GM21390 (cell line): ENCODE measurements at regions not wholly inside any gene's neighbourhood (a gene's known extent, or its start where the extent isn't known, plus 50 kb on each side); places are given as distances from the start of the nearest gene placed in this dataset.

ENCODE experiments used
- ATAC-seq: cut with Tn5 transposase; IDR thresholded peaks from one replicate; pipeline ENCODE4 v1.9.1; 2021; ENCODE audit not compliant: unreplicated experiment

- ATAC-seq, result no peak
These were observed 408.3 kb upstream of the RGMA start for GRCh38 chr15:93497291-93497690.

- ATAC-seq, result no peak
These were observed 407.9 kb upstream of the RGMA start for GRCh38 chr15:93496888-93497287.

GRCh38 chr15:93495799-93496637 is 407.0 kb upstream of the RGMA start:
- ATAC-seq, result no peak

- ATAC-seq, result no peak
These were observed 404.2 kb upstream of the RGMA start for GRCh38 chr15:93493172-93493571.

GRCh38 chr15:93491291-93491690 is 402.3 kb upstream of the RGMA start:
- ATAC-seq, result no peak

- ATAC-seq, result no peak
These were observed 399.3 kb upstream of the RGMA start for GRCh38 chr15:93488296-93488713.

GRCh38 chr15:93486407-93487117 is 397.6 kb upstream of the RGMA start:
- ATAC-seq, result no peak

GRCh38 chr15:93485438-93486327 is 396.7 kb upstream of the RGMA start:
- no peak for ATAC-seq

- no peak for ATAC-seq
These were observed 394.9 kb upstream of the RGMA start for GRCh38 chr15:93483923-93484322.

- ATAC-seq, result no peak
These were observed 393.7 kb upstream of the RGMA start for GRCh38 chr15:93482731-93483130.

- no peak for ATAC-seq
These were observed 390.7 kb upstream of the RGMA start for GRCh38 chr15:93479715-93480114.

GRCh38 chr15:93478947-93479346 is 389.9 kb upstream of the RGMA start:
- no peak for ATAC-seq

- ATAC-seq, result no peak
These were observed 388.7 kb upstream of the RGMA start for GRCh38 chr15:93477721-93478120.

GRCh38 chr15:93477188-93477587 is 388.2 kb upstream of the RGMA start:
- ATAC-seq, result no peak

GRCh38 chr15:93476491-93477177 is 387.6 kb upstream of the RGMA start:
- ATAC-seq, result no peak

- ATAC-seq, result no peak
These were observed 385.7 kb upstream of the RGMA start for GRCh38 chr15:93474728-93475127.

GRCh38 chr15:93469994-93470393 is 381.0 kb upstream of the RGMA start:
- no peak for ATAC-seq

- no peak for ATAC-seq
These were observed 378.3 kb upstream of the RGMA start for GRCh38 chr15:93467337-93467736.

- no peak for ATAC-seq
These were observed 377.4 kb upstream of the RGMA start for GRCh38 chr15:93466380-93466779.

- ATAC-seq, result no peak
These were observed 373.7 kb upstream of the RGMA start for GRCh38 chr15:93462690-93463089.

GRCh38 chr15:93460717-93461116 is 371.7 kb upstream of the RGMA start:
- ATAC-seq, result peak; percentile 67
